ENCODE measurements at regions not wholly inside any gene's neighbourhood (a gene's known extent, or its start where the extent isn't known, plus 50 kb on each side); places are given as distances from the start of the nearest gene placed in this dataset.

- no peak for DNase-seq
Measured at GRCh38 chr18:76567835-76568445, 72.9 kb upstream of the ZNF516 start.

GRCh38 chr18:76566987-76567386, 71.9 kb upstream of the ZNF516 start:
- no peak for DNase-seq

- DNase-seq = no peak
Measured at GRCh38 chr18:76565238-76566173, 70.5 kb upstream of the ZNF516 start.

DNA sequence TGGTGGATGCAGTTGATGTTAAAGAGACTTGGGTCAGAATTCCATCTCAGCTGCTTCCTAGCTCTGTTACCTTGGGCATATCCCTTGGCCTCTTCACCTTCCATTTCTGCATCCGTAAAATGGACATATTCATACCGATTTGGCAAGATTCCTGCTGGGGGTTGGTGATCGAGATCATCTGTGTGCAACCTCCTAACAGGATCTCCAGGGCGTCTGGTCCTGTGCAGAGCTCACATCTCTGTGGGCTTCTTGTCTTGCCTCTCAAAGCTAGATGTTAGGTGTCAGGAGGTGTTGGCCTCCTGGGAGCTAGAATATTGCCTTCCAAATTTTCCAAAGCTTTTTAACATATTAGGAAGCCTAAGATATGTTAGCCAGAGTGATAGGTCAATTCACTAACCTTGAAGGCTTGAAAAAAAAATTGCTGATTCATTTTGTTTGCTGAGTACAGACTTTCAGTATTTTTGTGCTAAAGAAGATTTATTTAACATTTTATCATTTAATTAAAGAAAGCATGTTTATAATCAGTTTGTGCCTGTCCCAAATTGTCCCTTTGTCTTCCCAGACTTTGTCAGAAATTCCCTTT, 69.7 kb upstream of the ZNF516 start:
- no peak for DNase-seq

GRCh38 chr18:76564117-76564516, 69.1 kb upstream of the ZNF516 start:
- DNase-seq = no peak

DNA sequence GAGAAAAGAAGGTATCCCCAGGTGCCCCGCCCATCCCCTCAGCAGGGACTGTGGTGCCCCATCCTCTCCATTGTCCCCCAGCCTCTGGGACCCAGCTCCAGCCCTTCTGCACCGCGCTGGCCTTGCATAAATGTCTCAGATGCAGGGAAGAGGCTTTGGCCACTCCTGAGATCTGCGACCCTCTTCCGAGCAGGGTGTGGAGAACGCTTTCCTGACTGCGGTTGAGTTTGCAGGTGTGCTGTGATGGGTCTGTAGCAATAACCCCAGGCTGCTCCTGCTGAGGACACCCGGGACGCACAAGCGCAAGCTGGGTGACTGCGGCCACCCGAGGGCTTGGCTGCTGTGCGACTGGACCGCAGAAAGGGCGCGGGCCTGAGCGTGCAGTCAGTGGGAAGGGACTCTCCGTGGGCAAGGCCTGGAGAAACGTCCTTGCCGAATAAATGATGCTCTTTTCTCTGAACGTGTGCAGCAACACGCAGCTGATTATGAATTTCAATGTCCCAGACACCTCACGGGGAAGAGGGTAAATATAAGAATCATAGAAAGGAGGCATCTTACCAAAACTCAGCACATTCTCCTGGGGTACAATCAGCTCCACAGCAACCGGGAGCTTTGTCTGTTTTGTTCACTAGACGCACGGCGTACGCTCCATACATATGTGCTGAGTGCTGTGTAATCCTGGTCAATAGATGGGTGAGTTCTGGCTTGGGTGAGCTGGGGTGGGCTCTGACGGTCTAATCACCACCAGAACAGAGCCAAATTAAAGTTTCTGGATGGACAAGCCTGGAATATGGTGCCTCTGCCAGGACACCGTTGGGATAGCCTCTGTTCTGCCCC, 67.5 kb upstream of the ZNF516 start:
- DNase-seq = no peak

- DNase-seq = no peak
Measured at GRCh38 chr18:76558881-76559667, 64.0 kb upstream of the ZNF516 start.

DNA sequence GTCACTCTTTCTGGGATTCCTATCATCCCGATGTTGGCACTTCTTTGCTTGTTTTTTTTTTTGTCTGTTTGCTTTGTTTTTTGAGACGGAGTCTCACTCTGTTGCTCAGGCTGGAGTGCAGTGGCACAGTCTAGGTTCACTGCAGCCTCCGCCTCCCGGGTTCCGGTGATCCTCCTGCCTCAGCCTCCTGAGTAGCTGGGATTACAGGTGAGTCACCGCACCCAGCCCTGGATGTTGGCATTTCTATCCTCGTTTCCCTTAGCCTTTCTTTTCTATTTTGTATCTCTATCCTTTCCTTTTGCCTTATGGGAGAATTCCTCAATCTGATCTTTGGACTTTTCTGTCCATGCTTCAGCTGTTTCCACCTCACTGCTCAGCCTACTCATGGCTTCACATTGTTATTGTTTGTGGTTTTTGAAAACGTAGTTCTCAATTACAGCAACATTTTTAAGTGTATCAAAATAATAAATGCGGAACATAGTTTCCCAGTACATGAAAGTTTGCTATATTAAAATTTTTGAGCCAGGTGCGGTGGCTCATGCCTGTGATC, 62.1 kb upstream of the ZNF516 start:
- DNase-seq = no peak

DNA sequence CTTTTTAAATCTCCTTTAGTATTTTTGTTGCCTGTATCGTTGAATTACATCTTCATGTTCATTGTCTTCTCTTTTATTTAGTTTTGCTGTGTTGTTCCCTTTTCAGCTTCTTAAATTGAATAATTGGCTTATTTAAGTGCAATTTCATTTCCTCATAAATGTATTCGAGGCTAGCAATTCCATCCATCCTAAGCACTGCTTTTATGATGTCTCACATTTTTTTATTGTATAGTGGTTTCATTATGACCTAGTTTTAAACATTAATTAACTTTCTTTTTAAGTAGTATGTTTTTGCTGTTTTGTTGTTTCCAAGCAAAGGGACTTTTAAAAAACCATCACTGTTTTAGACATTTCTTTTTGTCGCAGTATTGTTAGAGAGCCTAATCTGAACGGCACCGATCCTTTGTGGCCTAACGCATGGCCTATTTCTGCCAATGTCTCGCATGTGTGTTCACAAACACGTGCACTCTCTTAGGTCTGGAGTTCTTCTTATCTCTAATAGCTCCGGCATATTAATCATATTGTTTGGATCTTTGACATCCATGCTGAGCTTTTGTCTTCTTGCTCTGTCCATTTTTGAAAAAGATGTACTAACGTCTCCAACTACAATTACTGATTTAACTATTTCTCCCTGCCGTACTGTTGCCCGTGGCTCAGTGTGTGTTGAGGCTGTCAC, 59.6 kb upstream of the ZNF516 start:
- no peak for DNase-seq

DNA sequence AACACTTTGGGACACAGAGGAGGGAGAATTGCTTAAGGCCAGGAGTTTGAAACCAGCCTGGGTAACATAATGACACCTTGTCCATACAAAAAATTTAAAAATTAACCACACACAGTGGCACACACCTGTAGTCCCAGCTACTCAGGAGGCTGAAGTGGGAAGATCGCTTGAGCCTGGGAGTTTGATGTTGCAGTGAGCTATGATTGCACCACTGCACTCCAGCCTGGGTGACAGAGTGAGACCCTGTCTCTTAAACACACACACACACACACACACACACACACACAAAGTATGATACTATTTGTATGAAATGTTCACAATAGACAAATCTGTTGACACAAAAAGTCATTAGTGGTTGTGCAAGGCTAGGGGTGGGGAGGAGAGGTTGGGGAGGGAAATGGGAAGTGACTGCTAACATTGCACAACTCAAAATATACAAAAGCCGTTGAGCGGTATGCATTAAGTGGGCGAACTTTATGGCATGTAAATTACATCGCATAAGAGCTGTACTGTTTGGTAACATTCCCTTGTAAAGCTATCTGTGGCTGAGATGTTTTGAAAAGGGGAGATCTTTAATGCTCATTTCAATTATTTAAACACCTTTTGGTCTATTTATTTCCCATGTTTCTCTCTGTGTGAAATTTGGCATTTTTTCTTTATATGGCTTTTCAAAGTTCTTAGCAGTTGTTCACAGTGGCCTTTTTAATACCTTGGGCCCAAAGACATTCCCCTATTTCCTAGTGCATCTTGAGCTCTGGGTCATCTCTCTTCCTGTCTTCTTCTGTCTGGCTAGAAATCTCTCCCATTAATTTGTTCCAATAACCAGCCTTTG, 58.9 kb upstream of the ZNF516 start:
- no peak for DNase-seq

- DNase-seq = no peak
Measured at GRCh38 chr18:76548541-76548940, 53.5 kb upstream of the ZNF516 start.

GRCh38 chr18:76547296-76547695, 52.3 kb upstream of the ZNF516 start:
- no peak for DNase-seq

GRCh38 chr18:76546436-76546835, 51.4 kb upstream of the ZNF516 start:
- no peak for DNase-seq

DNA sequence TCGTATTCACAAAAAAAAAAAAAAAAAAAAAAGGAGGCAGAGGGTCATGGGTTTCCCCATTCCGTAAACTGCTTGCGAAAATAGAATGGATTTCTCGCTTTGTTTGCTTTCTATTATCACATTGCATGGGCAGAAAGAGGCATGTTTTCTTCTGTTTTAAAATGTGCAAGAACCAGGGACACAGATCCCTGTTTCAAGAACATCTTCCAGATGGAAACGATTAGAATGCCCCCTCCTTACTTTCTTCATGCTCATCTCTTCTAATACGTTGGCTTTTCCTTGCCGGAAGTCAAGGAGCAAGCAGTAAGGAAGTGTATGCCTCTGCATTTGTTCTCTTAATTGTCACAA, 51.0 kb upstream of the ZNF516 start:
- no peak for DNase-seq

DNA sequence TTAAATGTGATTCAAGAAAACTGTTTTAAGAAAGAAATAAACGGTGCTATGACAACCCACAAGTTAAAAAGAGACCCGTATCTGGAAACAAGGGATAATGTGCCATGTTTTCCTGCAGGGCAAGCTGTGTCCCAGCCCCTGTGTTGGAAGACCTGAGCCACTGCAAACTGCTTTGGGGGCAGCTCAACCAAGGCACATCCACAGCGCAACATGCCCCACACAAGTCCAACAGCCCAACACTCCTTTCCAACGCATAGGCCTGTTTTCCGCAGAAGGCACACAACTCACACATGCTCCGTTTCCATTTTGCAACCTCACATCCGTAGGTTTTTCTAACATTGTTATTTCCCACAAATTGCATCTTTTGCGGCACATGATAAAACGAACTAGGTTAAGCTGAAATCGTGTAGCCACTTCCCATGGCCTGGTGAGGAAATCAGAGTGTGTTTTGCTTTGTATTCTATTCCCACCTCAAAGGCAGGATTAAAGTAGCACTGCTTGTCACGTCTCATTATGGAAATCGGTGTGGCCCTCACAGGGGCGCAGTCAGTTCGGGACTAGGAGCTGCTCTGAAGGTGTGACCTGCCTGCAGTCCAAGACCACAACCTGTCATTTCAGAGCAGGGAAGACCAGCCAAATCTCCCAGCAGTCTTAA, 50.5 kb upstream of the ZNF516 start:
- no peak for DNase-seq

DNA sequence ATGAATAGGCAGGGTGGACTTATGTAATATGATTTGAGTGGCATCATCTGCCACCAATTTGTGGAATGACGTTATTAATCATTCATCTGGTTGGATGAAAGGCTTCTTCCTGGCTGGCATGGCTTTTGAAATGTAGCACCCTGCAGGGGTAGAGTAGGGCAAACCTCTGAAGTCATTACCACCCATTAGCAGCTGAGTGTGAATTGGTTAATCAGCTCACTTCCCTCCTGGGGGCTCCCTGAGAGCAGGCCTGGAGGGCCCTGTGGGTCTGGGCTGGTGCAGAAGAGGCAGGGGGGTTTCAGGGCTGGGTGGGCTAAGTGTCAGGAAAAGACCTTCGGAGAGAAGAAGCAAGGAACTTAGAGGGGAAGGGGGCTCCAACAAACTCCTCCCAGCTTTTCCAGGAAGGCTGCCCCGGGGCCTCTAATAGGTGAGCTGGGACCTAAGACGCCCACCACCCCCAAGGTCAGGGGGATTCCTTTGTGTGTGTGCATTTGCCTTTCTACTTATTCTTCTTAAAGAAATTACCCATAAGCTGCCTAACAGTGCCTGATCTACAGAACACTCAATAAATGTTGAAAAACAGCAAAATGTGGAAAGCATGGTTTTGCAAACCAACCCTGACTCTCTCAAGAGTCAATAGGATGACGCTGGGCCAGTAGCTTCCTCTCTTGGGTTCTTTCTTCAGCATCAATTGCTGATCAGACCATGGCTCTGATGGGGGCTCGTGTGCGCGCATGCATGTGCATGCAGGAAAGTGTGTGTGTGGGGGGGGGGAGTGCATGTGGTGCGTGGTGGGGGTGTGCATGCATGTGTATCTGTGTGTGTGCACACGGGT, 49.7 kb upstream of the ZNF516 start:
- no peak for DNase-seq
